ENCODE measurements at regions not wholly inside any gene's neighbourhood (a gene's known extent, or its start where the extent isn't known, plus 50 kb on each side); places are given as distances from the start of the nearest gene placed in this dataset.
A peak's percentile ranks its signal among the peaks of the same experiment; 100 is the strongest.
"Not testable (repeated sequence)": the region's sequence is repeated elsewhere in the genome, so short reads cannot be mapped to it uniquely, and the experiment has no call there.

- DNase-seq: no peak
Measured at GRCh38 chr10:29828440-29828894, 193.7 kb upstream of the SVIL start.

- no peak for DNase-seq
Measured at GRCh38 chr10:29827512-29827911, 192.7 kb upstream of the SVIL start.

GRCh38 chr10:29826801-29827450, 192.2 kb upstream of the SVIL start:
- DNase-seq: no peak

GRCh38 chr10:29826221-29826620, 191.4 kb upstream of the SVIL start:
- DNase-seq: no peak

- peak; percentile 77 to 93 (median 92) for DNase-seq
Measured at GRCh38 chr10:29823553-29824080, 188.8 kb upstream of the SVIL start.

- DNase-seq: peak; percentile 72 to 94 (median 89)
Measured at GRCh38 chr10:29820890-29821461, 186.2 kb upstream of the SVIL start.

GRCh38 chr10:29816801-29817558, 182.2 kb upstream of the SVIL start:
- no peak for DNase-seq

GRCh38 chr10:29815572-29815971, 180.8 kb upstream of the SVIL start:
- DNase-seq: no peak

GRCh38 chr10:29811751-29812427, 177.1 kb upstream of the SVIL start:
- DNase-seq: peak; percentile 66 to 88 (median 79)

GRCh38 chr10:29810816-29811215, 176.0 kb upstream of the SVIL start:
- DNase-seq: no peak

GRCh38 chr10:29810231-29810630, 175.5 kb upstream of the SVIL start:
- not testable (repeated sequence) for DNase-seq

- no peak for DNase-seq
Measured at GRCh38 chr10:29809383-29809782, 174.6 kb upstream of the SVIL start.

GRCh38 chr10:29807163-29807806, 172.5 kb upstream of the SVIL start:
- DNase-seq: no peak

- DNase-seq: no peak
Measured at GRCh38 chr10:29806350-29806788, 171.6 kb upstream of the SVIL start.

- no peak for DNase-seq
Measured at GRCh38 chr10:29805134-29805723, 170.5 kb upstream of the SVIL start.

GRCh38 chr10:29804025-29804852, 169.5 kb upstream of the SVIL start:
- DNase-seq: peak in 2 of 3 donors; percentile 66 to 89

- no peak for DNase-seq
Measured at GRCh38 chr10:29802171-29802570, 167.4 kb upstream of the SVIL start.

- DNase-seq: peak; percentile 31 to 79 (median 40)
Measured at GRCh38 chr10:29798921-29799690, 164.3 kb upstream of the SVIL start.

- DNase-seq: no peak
Measured at GRCh38 chr10:29797616-29798015, 162.8 kb upstream of the SVIL start.
